Panc1 (cell line): ENCODE measurements at regions not wholly inside any gene's neighbourhood (a gene's known extent, or its start where the extent isn't known, plus 50 kb on each side); places are given as distances from the start of the nearest gene placed in this dataset.

Source experiments
- ATAC-seq: fragments of 200-7000 bp; cut with Tn5 transposase; 2 replicates; pipeline ENCODE4 v1.9.1; 2020; ENCODE audit warnings: mild to moderate bottlenecking, moderate library complexity
- BruUV-seq: library from RNA; stranded (reverse); fragments of 400-500 nt; replicated peaks from 2 replicates; lab custom pipeline; 2021; lab: Mats Ljungman, UMichigan
- CTCF ChIA-PET: fragments of 300-600 bp; sonication (Branson Sonifier 250); formaldehyde crosslinking; loops from one replicate; lab custom pipeline; 2022; ENCODE audit warnings: antibody characterized with exemption; lab: Charles Lee
- POLR2A ChIA-PET: fragments of 300-600 bp; sonication (Branson Sonifier 250); formaldehyde crosslinking; loops from one replicate; lab custom pipeline; 2022; ENCODE audit warnings: antibody characterized with exemption; lab: Charles Lee
- DNase-seq: peaks from one replicate; pipeline ENCODE4 v3.0.0-alpha.2; 2010; ENCODE audit warnings: low read depth, low spot score
- H3K27ac ChIP-seq: 2 replicates; pipeline ENCODE4 v1.5.1; 2011; ENCODE audit warnings: mild to moderate bottlenecking, low read length, inconsistent platforms
- H3K27me3 ChIP-seq: fragments of 200-500 bp; sonication (Bioruptor generic); 2 replicates; pipeline ENCODE4 v1.6.0; 2014; ENCODE audit warnings: low read length, inconsistent platforms; ENCODE audit not compliant: control insufficient read depth, insufficient read depth
- H3K36me3 ChIP-seq: fragments of 200-500 bp; sonication (Bioruptor generic); 2 replicates; pipeline ENCODE4 v1.5.1; 2014; ENCODE audit warnings: inconsistent platforms, mild to moderate bottlenecking, low read length, moderate library complexity; ENCODE audit not compliant: control insufficient read depth, insufficient read depth
- H3K4me1 ChIP-seq: 2 replicates; pipeline ENCODE4 v1.5.1; 2011; ENCODE audit warnings: inconsistent platforms, mild to moderate bottlenecking, low read length, moderate library complexity; ENCODE audit not compliant: control insufficient read depth, insufficient read depth
- H3K4me3 ChIP-seq, 2 experiments: 2 replicates each; pipeline ENCODE4 v1.5.1; 2011 to 2012; ENCODE audit warnings: low read depth in 2 of 2, low read length in 2 of 2, mild to moderate bottlenecking in 2 of 2, inconsistent platforms in 1 of 2, moderate library complexity in 1 of 2
- H3K9me3 ChIP-seq: fragments of 200-500 bp; sonication (Bioruptor generic); 2 replicates; pipeline ENCODE4 v1.5.1; 2014; ENCODE audit warnings: low read depth, mild to moderate bottlenecking, inconsistent platforms, low read length, moderate library complexity; ENCODE audit not compliant: control insufficient read depth, insufficient read depth
- CTCF ChIP-seq: fragments of 450-650 bp; IDR thresholded peaks from 2 replicates; pipeline ENCODE4 v1.5.1; 2017; ENCODE audit warnings: mild to moderate bottlenecking
- POLR2AphosphoS5 ChIP-seq: IDR thresholded peaks from 2 replicates; pipeline ENCODE4 v1.6.1; 2012; ENCODE audit warnings: mild to moderate bottlenecking, low read depth, low read length, moderate library complexity
- REST ChIP-seq, 2 experiments: IDR thresholded peaks; 2 replicates each; pipeline ENCODE4 v1.6.1; 2011 to 2012; ENCODE audit warnings: low read depth in 2 of 2, control low read depth in 1 of 2, low read length in 1 of 2, mild to moderate bottlenecking in 1 of 2, moderate library complexity in 1 of 2; ENCODE audit not compliant: insufficient read depth in 1 of 2
- SIN3A ChIP-seq: IDR thresholded peaks from 2 replicates; pipeline ENCODE4 v1.6.1; 2012; ENCODE audit warnings: low read depth, mild to moderate bottlenecking, low read length, moderate library complexity, borderline replicate concordance; ENCODE audit not compliant: insufficient read depth
- TCF7L2 ChIP-seq: IDR thresholded peaks from 2 replicates; pipeline ENCODE4 v1.6.1; 2011; ENCODE audit warnings: mild to moderate bottlenecking, low read depth, low read length, inconsistent platforms
- in situ Hi-C: cut with HindIII; loops from 2 replicates; pipeline ENCODE4 v1.10.0; 2016; ENCODE audit warnings: low sequenced_read_pairs, low pct_unique_long_range_greater_than_20kb
- intact Hi-C: fragments of 100-400 bp; cut with micrococcal nuclease; formaldehyde crosslinking; loops from one replicate; pipeline ENCODE4 v1.10.0; 2022; ENCODE audit not compliant: unreplicated experiment

- Histone ChIP-seq H3K27me3 (no peaks in the 10 kb centered on the region), H3K4me3 (no peak overlapping the region), H3K4me1 (no peaks in the 10 kb centered on the region), H3K36me3 (no peaks in the 10 kb centered on the region), H3K9me3 (peaks cover 6% of the 10 kb centered on the region; the same call in 1 of the 2 replicates), H3K27ac (no peak overlapping the region)
- no TSS peak for BruUV-seq
- in situ Hi-C loops: no loop called here
- no peak for DNase-seq
- ChIA-PET POLR2A (no interaction called here), CTCF (no interaction called here)
- ATAC-seq: no peak
- intact Hi-C loops: no loop called here
- TF ChIP-seq CTCF (no peak), REST (IDR thresholded peaks at IDR 0.05; ENCODE audit: insufficient read depth in 1 of 2, low read depth in 2 of 2, low read length in 1 of 2) (no peak), SIN3A (no peak), POLR2AphosphoS5 (no peak), TCF7L2 (no peak)
Observed at GRCh38 chr5:2486373-2486772, 265.1 kb downstream of the IRX2 start.

GRCh38 chr5:2482778-2483177 lies 268.7 kb downstream of the IRX2 start:
- Histone ChIP-seq H3K27me3 (no peaks in the 10 kb centered on the region), H3K9me3 (peaks cover 6% of the 10 kb centered on the region; the same call in 1 of the 2 replicates), H3K27ac (no peak overlapping the region), H3K4me1 (no peaks in the 10 kb centered on the region), H3K4me3 (no peak overlapping the region), H3K36me3 (no peaks in the 10 kb centered on the region)
- ChIA-PET CTCF (no interaction called here), POLR2A (no interaction called here)
- intact Hi-C loops: no loop called here
- no TSS peak for BruUV-seq
- no peak for TF ChIP-seq CTCF
- no peak for TF ChIP-seq SIN3A
- no peak for TF ChIP-seq REST (IDR thresholded peaks at IDR 0.05; ENCODE audit: insufficient read depth in 1 of 2, low read depth in 2 of 2, low read length in 1 of 2)
- TF ChIP-seq POLR2AphosphoS5: no peak
- TF ChIP-seq TCF7L2: no peak
- in situ Hi-C loops: no loop called here
- ATAC-seq: no peak
- DNase-seq: no peak
